ENCODE measurements at regions not wholly inside any gene's neighbourhood (a gene's known extent, or its start where the extent isn't known, plus 50 kb on each side); places are given as distances from the start of the nearest gene placed in this dataset.

GRCh38 chr2:6214471-6214870, 522.3 kb downstream of the SOX11 start:
- Mint-ChIP-seq H3K4me1 (ENCODE audit: low read depth, unreplicated experiment) (peaks cover 4% of the 10 kb centered on the region), H3K4me3 (ENCODE audit: unreplicated experiment) (no peak overlapping the region), H3K36me3 (ENCODE audit: unreplicated experiment) (no peaks in the 10 kb centered on the region), H3K9me3 (ENCODE audit: unreplicated experiment) (no peaks in the 10 kb centered on the region), H3K27me3 (ENCODE audit: unreplicated experiment) (no peaks in the 10 kb centered on the region), H3K27ac (ENCODE audit: unreplicated experiment) (no peak overlapping the region)
- no peak for DNase-seq
- TF ChIP-seq, protein P1, sequence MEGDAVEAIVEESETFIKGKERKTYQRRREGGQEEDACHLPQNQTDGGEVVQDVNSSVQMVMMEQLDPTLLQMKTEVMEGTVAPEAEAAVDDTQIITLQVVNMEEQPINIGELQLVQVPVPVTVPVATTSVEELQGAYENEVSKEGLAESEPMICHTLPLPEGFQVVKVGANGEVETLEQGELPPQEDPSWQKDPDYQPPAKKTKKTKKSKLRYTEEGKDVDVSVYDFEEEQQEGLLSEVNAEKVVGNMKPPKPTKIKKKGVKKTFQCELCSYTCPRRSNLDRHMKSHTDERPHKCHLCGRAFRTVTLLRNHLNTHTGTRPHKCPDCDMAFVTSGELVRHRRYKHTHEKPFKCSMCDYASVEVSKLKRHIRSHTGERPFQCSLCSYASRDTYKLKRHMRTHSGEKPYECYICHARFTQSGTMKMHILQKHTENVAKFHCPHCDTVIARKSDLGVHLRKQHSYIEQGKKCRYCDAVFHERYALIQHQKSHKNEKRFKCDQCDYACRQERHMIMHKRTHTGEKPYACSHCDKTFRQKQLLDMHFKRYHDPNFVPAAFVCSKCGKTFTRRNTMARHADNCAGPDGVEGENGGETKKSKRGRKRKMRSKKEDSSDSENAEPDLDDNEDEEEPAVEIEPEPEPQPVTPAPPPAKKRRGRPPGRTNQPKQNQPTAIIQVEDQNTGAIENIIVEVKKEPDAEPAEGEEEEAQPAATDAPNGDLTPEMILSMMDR (IDR thresholded peaks at IDR 0.05; ENCODE audit: partially characterized antibody, unreplicated experiment), result no peak

- TF ChIP-seq, protein P1 (IDR thresholded peaks at IDR 0.05; ENCODE audit: partially characterized antibody, unreplicated experiment), result no peak
- no peaks in the 10 kb centered on the region for H3K36me3 Mint-ChIP-seq (ENCODE audit: unreplicated experiment)
- H3K27me3 Mint-ChIP-seq (ENCODE audit: unreplicated experiment), result no peaks in the 10 kb centered on the region
- no peaks in the 10 kb centered on the region for H3K9me3 Mint-ChIP-seq (ENCODE audit: unreplicated experiment)
- no peak for DNase-seq
- peaks cover 4% of the 10 kb centered on the region for H3K4me1 Mint-ChIP-seq (ENCODE audit: low read depth, unreplicated experiment)
- H3K27ac Mint-ChIP-seq (ENCODE audit: unreplicated experiment), result no peak overlapping the region
- H3K4me3 Mint-ChIP-seq (ENCODE audit: unreplicated experiment), result no peak overlapping the region
Measured at GRCh38 chr2:6215053-6215452, 522.9 kb downstream of the SOX11 start.

GRCh38 chr2:6216234-6216633, 524.0 kb downstream of the SOX11 start:
- Mint-ChIP-seq H3K4me3 (ENCODE audit: unreplicated experiment) (no peak overlapping the region), H3K27ac (ENCODE audit: unreplicated experiment) (no peak overlapping the region), H3K36me3 (ENCODE audit: unreplicated experiment) (no peaks in the 10 kb centered on the region), H3K4me1 (ENCODE audit: low read depth, unreplicated experiment) (peaks cover 6% of the 10 kb centered on the region), H3K9me3 (ENCODE audit: unreplicated experiment) (no peaks in the 10 kb centered on the region), H3K27me3 (ENCODE audit: unreplicated experiment) (peaks cover 2% of the 10 kb centered on the region)
- DNase-seq, result no peak
- TF ChIP-seq, protein P1 (IDR thresholded peaks at IDR 0.05; ENCODE audit: partially characterized antibody, unreplicated experiment), result no peak

- DNase-seq, result no peak
- Mint-ChIP-seq H3K27me3 (ENCODE audit: unreplicated experiment) (peaks cover 2% of the 10 kb centered on the region), H3K4me1 (ENCODE audit: low read depth, unreplicated experiment) (peaks cover 6% of the 10 kb centered on the region), H3K4me3 (ENCODE audit: unreplicated experiment) (no peak overlapping the region), H3K27ac (ENCODE audit: unreplicated experiment) (no peak overlapping the region), H3K9me3 (ENCODE audit: unreplicated experiment) (no peaks in the 10 kb centered on the region), H3K36me3 (ENCODE audit: unreplicated experiment) (no peaks in the 10 kb centered on the region)
- TF ChIP-seq, protein P1 (IDR thresholded peaks at IDR 0.05; ENCODE audit: partially characterized antibody, unreplicated experiment), result no peak
Measured at GRCh38 chr2:6218926-6219325, 526.7 kb downstream of the SOX11 start.

- Mint-ChIP-seq H3K9me3 (ENCODE audit: unreplicated experiment) (peaks cover 2% of the 10 kb centered on the region), H3K27me3 (ENCODE audit: unreplicated experiment) (peaks cover 2% of the 10 kb centered on the region)
Measured at GRCh38 chr2:6219906-6220305, 527.7 kb downstream of the SOX11 start.

More at GRCh38 chr2:6219906-6220305, 527.7 kb downstream of the SOX11 start:
- TF ChIP-seq, protein P1 (IDR thresholded peaks at IDR 0.05; ENCODE audit: partially characterized antibody, unreplicated experiment), result no peak
- Mint-ChIP-seq H3K4me1 (ENCODE audit: low read depth, unreplicated experiment) (peaks cover 16% of the 10 kb centered on the region), H3K4me3 (ENCODE audit: unreplicated experiment) (no peak overlapping the region), H3K36me3 (ENCODE audit: unreplicated experiment) (no peaks in the 10 kb centered on the region), H3K27ac (ENCODE audit: unreplicated experiment) (no peak overlapping the region)
- DNase-seq, result no peak

All from glutamatergic neuron (in vitro differentiated cells).